ENCODE measurements at regions not wholly inside any gene's neighbourhood (a gene's known extent, or its start where the extent isn't known, plus 50 kb on each side); places are given as distances from the start of the nearest gene placed in this dataset.

GRCh38 chr2:172249986-172250385 lies 147.3 kb upstream of the DLX2 start:
- Histone ChIP-seq H3K27ac (ENCODE audit: low read depth in 1 of 2, low read length in 2 of 2) (no peak overlapping the region), H3K9ac (ENCODE audit: insufficient read depth, low read length, poor library complexity, severe bottlenecking) (no peak overlapping the region), H2AFZ (ENCODE audit: insufficient read depth, low read depth, low read length, poor library complexity, severe bottlenecking) (no peak overlapping the region), H3K4me1 (ENCODE audit: control insufficient read depth in 1 of 2, insufficient read depth in 2 of 2, low read length in 2 of 2) (peaks cover 4 to 21% of the 10 kb centered on the region in 2 donors), H4K20me1 (ENCODE audit: insufficient read depth, low read length) (no peaks in the 10 kb centered on the region), H3K79me2 (ENCODE audit: insufficient read depth, low read length) (no peaks in the 10 kb centered on the region), H3K9me3 (replicated peaks in 1 of 2; ENCODE audit: control insufficient read depth in 1 of 2, insufficient read depth in 1 of 2, low read length in 2 of 2) (peaks cover 0 to 8% of the 10 kb centered on the region in 2 donors), H3K27me3 (ENCODE audit: control insufficient read depth in 2 of 2, insufficient read depth in 2 of 2, low read length in 2 of 2) (no peaks in the 10 kb centered on the region), H3K36me3 (replicated peaks in 1 of 2; ENCODE audit: control insufficient read depth in 1 of 2, insufficient read depth in 2 of 2, low read length in 2 of 2) (no peaks in the 10 kb centered on the region), H3K4me2 (replicated peaks; ENCODE audit: extremely low read depth, low read length, poor library complexity, severe bottlenecking) (no peak overlapping the region), H3K4me3 (replicated peaks in 1 of 3; ENCODE audit: low read depth in 2 of 3, low read length in 3 of 3) (no peak overlapping the region)
- Mint-ChIP-seq H3K4me3 (no peak overlapping the region), H3K27me3 (ENCODE audit: low read depth in 3 of 3) (peaks cover 0 to 2% (median 0%) of the 10 kb centered on the region in 3 donors), H3K4me1 (peaks cover 23% of the 10 kb centered on the region), H3K9me3 (peaks cover 6 to 13% (median 7%) of the 10 kb centered on the region in 7 donors), H3K36me3 (peaks cover 0 to 5% of the 10 kb centered on the region in 2 donors), H3K27ac (no peak overlapping the region)
- TF ChIP-seq CTCF (IDR thresholded peaks at IDR 0.05), result no peak
- DNase-seq, result peak in 1 of 3 donors; percentile 13
- intact Hi-C loops (cut with micrococcal nuclease), result no loop called here

GRCh38 chr2:172251231-172251630 lies 148.5 kb upstream of the DLX2 start:
- H2AFZ ChIP-seq (ENCODE audit: insufficient read depth, low read depth, low read length, poor library complexity, severe bottlenecking), result no peak overlapping the region
- WGBS (ENCODE audit: insufficient coverage), result 21% methylated on average over 2 of the region's 3 CpGs
- Mint-ChIP-seq H3K36me3 (peaks cover 0 to 5% of the 10 kb centered on the region in 2 donors), H3K4me3 (no peak overlapping the region), H3K4me1 (peaks cover 23% of the 10 kb centered on the region), H3K9me3 (peaks cover 6 to 13% (median 7%) of the 10 kb centered on the region in 7 donors), H3K27ac (no peak overlapping the region), H3K27me3 (ENCODE audit: low read depth in 3 of 3) (peaks cover 0 to 2% (median 0%) of the 10 kb centered on the region in 3 donors)
- H3K27ac ChIP-seq (ENCODE audit: low read depth in 1 of 2, low read length in 2 of 2), result no peak overlapping the region
- DNase-seq, result no peak
- TF ChIP-seq CTCF (IDR thresholded peaks at IDR 0.05), result no peak
- H3K9ac ChIP-seq (ENCODE audit: insufficient read depth, low read length, poor library complexity, severe bottlenecking), result no peak overlapping the region
- peaks cover 0 to 8% of the 10 kb centered on the region in 2 donors for H3K9me3 ChIP-seq (replicated peaks in 1 of 2; ENCODE audit: control insufficient read depth in 1 of 2, insufficient read depth in 1 of 2, low read length in 2 of 2)
- H4K20me1 ChIP-seq (ENCODE audit: insufficient read depth, low read length), result no peaks in the 10 kb centered on the region
- intact Hi-C loops (cut with micrococcal nuclease), result no loop called here
- no peaks in the 10 kb centered on the region for H3K79me2 ChIP-seq (ENCODE audit: insufficient read depth, low read length)
- no peak overlapping the region for H3K4me3 ChIP-seq (replicated peaks in 1 of 3; ENCODE audit: low read depth in 2 of 3, low read length in 3 of 3)
- peaks cover 4 to 21% of the 10 kb centered on the region in 2 donors for H3K4me1 ChIP-seq (ENCODE audit: control insufficient read depth in 1 of 2, insufficient read depth in 2 of 2, low read length in 2 of 2)
- H3K36me3 ChIP-seq (replicated peaks in 1 of 2; ENCODE audit: control insufficient read depth in 1 of 2, insufficient read depth in 2 of 2, low read length in 2 of 2), result no peaks in the 10 kb centered on the region
- no peak overlapping the region for H3K4me2 ChIP-seq (replicated peaks; ENCODE audit: extremely low read depth, low read length, poor library complexity, severe bottlenecking)
- no peaks in the 10 kb centered on the region for H3K27me3 ChIP-seq (ENCODE audit: control insufficient read depth in 2 of 2, insufficient read depth in 2 of 2, low read length in 2 of 2)
